DND-41 (cell line): ENCODE measurements at regions not wholly inside any gene's neighbourhood (a gene's known extent, or its start where the extent isn't known, plus 50 kb on each side); places are given as distances from the start of the nearest gene placed in this dataset.

Experiments
- ATAC-seq: fragments of 200-7000 bp; cut with Tn5 transposase; 3 replicates; pipeline ENCODE4 v1.9.1; 2021; ENCODE audit warnings: low read depth; ENCODE audit not compliant: insufficient read depth
- DNase-seq: peaks from one replicate; pipeline ENCODE4 v3.0.0-alpha.2; 2020
- H2AFZ ChIP-seq: 2 replicates; pipeline ENCODE4 v1.6.0; 2012; ENCODE audit warnings: low read depth, low read length
- H3K27ac ChIP-seq: 2 replicates; pipeline ENCODE4 v1.5.1; 2012; ENCODE audit warnings: low read length, inconsistent platforms
- H3K27me3 ChIP-seq: fragments of 200-600 bp; sonication (generic); 2 replicates; pipeline ENCODE4 v1.6.0; 2012; ENCODE audit warnings: low read length, mild to moderate bottlenecking, inconsistent platforms; ENCODE audit not compliant: insufficient read depth, poor library complexity
- H3K36me3 ChIP-seq: 2 replicates; pipeline ENCODE4 v1.5.1; 2012; ENCODE audit warnings: low read length, inconsistent platforms; ENCODE audit not compliant: insufficient read depth
- H3K4me1 ChIP-seq: 2 replicates; pipeline ENCODE4 v1.5.1; 2012; ENCODE audit warnings: mild to moderate bottlenecking, low read length; ENCODE audit not compliant: insufficient read depth
- H3K4me2 ChIP-seq: 2 replicates; pipeline ENCODE4 v1.6.0; 2012; ENCODE audit warnings: mild to moderate bottlenecking, moderate library complexity, low read length, inconsistent platforms; ENCODE audit not compliant: insufficient read depth
- H3K4me3 ChIP-seq, 2 experiments: fragments of 200-600 bp in 1 of 2; shearing (Covaris generic) in 1 of 2; 2 replicates each; pipeline ENCODE4 v1.5.1; 2012 to 2016; ENCODE audit warnings: inconsistent platforms in 2 of 2, low read length in 2 of 2, mild to moderate bottlenecking in 2 of 2, low read depth in 1 of 2, moderate library complexity in 1 of 2
- H3K79me2 ChIP-seq: 2 replicates; pipeline ENCODE4 v1.6.0; 2012; ENCODE audit warnings: low read length, inconsistent platforms; ENCODE audit not compliant: insufficient read depth
- H3K9ac ChIP-seq: 2 replicates; pipeline ENCODE4 v1.6.0; 2012; ENCODE audit warnings: low read depth, mild to moderate bottlenecking, inconsistent platforms, low read length, moderate library complexity
- H3K9me3 ChIP-seq: 2 replicates; pipeline ENCODE4 v1.5.1; 2012; ENCODE audit warnings: low read length, moderate library complexity, mild to moderate bottlenecking, inconsistent platforms; ENCODE audit not compliant: insufficient read depth, severe bottlenecking
- H4K20me1 ChIP-seq: 2 replicates; pipeline ENCODE4 v1.6.0; 2012; ENCODE audit warnings: low read length; ENCODE audit not compliant: insufficient read depth
- CTCF ChIP-seq: IDR thresholded peaks from 2 replicates; pipeline ENCODE4 v1.5.1; 2012; ENCODE audit warnings: borderline replicate concordance, low read length, moderate library complexity, mild to moderate bottlenecking; ENCODE audit not compliant: poor library complexity, severe bottlenecking; ENCODE audit errors: extremely low read depth
- EZH2 ChIP-seq: IDR thresholded peaks from 3 replicates; pipeline ENCODE4 v1.6.1; 2012; ENCODE audit warnings: borderline replicate concordance, low read depth, mild to moderate bottlenecking, moderate library complexity, low read length, inconsistent platforms; ENCODE audit not compliant: severe bottlenecking

GRCh38 chr1:200478945-200479558, 69.2 kb upstream of the ZNF281 start:
- Histone ChIP-seq H3K79me2 (no peaks in the 10 kb centered on the region), H4K20me1 (no peaks in the 10 kb centered on the region), H3K9me3 (no peaks in the 10 kb centered on the region), H2AFZ (no peak overlapping the region), H3K4me2 (no peak overlapping the region), H3K27ac (no peak overlapping the region), H3K4me3 (no peak overlapping the region), H3K27me3 (peaks cover 19% of the 10 kb centered on the region), H3K9ac (no peak overlapping the region), H3K4me1 (no peaks in the 10 kb centered on the region), H3K36me3 (no peaks in the 10 kb centered on the region)
- TF ChIP-seq CTCF (no peak), EZH2 (no peak)
- DNase-seq (no peak), ATAC-seq (no peak)

- no peak overlapping the region for H3K4me2 ChIP-seq
- H4K20me1 ChIP-seq: no peaks in the 10 kb centered on the region
- H3K9me3 ChIP-seq: no peaks in the 10 kb centered on the region
- no peak overlapping the region for H3K9ac ChIP-seq
- TF ChIP-seq CTCF (no peak), EZH2 (no peak)
- H3K79me2 ChIP-seq: no peaks in the 10 kb centered on the region
- DNase-seq: no peak
- peaks cover 25% of the 10 kb centered on the region for H3K27me3 ChIP-seq
- H3K4me3 ChIP-seq: no peak overlapping the region
- no peak overlapping the region for H3K27ac ChIP-seq
- no peak overlapping the region for H2AFZ ChIP-seq
- ATAC-seq: no peak
- no peaks in the 10 kb centered on the region for H3K36me3 ChIP-seq
- no peaks in the 10 kb centered on the region for H3K4me1 ChIP-seq
These were observed 68.4 kb upstream of the ZNF281 start for GRCh38 chr1:200478239-200478623.

GRCh38 chr1:200474633-200475032, 64.8 kb upstream of the ZNF281 start:
- H3K9ac ChIP-seq: no peak overlapping the region
- no peak for DNase-seq

More at GRCh38 chr1:200474633-200475032, 64.8 kb upstream of the ZNF281 start:
- no peaks in the 10 kb centered on the region for H3K36me3 ChIP-seq
- no peak overlapping the region for H3K4me3 ChIP-seq
- TF ChIP-seq CTCF (no peak), EZH2 (no peak)
- no peak overlapping the region for H3K4me2 ChIP-seq
- H3K27ac ChIP-seq: no peak overlapping the region
- H2AFZ ChIP-seq: no peak overlapping the region
- no peaks in the 10 kb centered on the region for H3K4me1 ChIP-seq
- no peaks in the 10 kb centered on the region for H3K79me2 ChIP-seq
- no peak for ATAC-seq
- no peaks in the 10 kb centered on the region for H4K20me1 ChIP-seq
- peaks cover 27% of the 10 kb centered on the region for H3K27me3 ChIP-seq
- H3K9me3 ChIP-seq: no peaks in the 10 kb centered on the region
